ENCODE measurements at regions not wholly inside any gene's neighbourhood (a gene's known extent, or its start where the extent isn't known, plus 50 kb on each side); places are given as distances from the start of the nearest gene placed in this dataset.

- Histone ChIP-seq H3K4me1 (ENCODE audit: control insufficient read depth in 1 of 2, insufficient read depth in 2 of 2, low read length in 2 of 2) (no peaks in the 10 kb centered on the region; a peak in 1 of 4 replicates), H4K20me1 (ENCODE audit: insufficient read depth) (no peaks in the 10 kb centered on the region), H3K9ac (ENCODE audit: low read length) (no peak overlapping the region), H3K9me2 (ENCODE audit: insufficient read depth) (no peaks in the 10 kb centered on the region), H3K4me3 (replicated peaks in 1 of 2; ENCODE audit: low read depth in 1 of 2, low read length in 2 of 2) (no peak overlapping the region), H3K4me2 (ENCODE audit: low read length) (no peak overlapping the region), H3K9me3 (ENCODE audit: control insufficient read depth in 1 of 2, insufficient read depth in 1 of 2, low read depth in 1 of 2, low read length in 2 of 2) (peaks cover 0 to 4% of the 10 kb centered on the region in 2 experiments; a peak in 1 of 4 replicates), H3K36me3 (ENCODE audit: control insufficient read depth in 1 of 2, insufficient read depth in 2 of 2, low read length in 2 of 2) (no peaks in the 10 kb centered on the region), H2AFZ (ENCODE audit: low read depth, low read length, poor library complexity, severe bottlenecking) (no peak overlapping the region), H3K27ac (ENCODE audit: low read depth, low read length) (no peak overlapping the region), H3K79me2 (ENCODE audit: insufficient read depth, low read length) (no peaks in the 10 kb centered on the region), H3K27me3 (ENCODE audit: insufficient read depth, low read length) (no peaks in the 10 kb centered on the region)
- CTCF ChIA-PET: interaction anchor here (1.5 kb wide), 1 partner anchor 10 kb away, joined by 3 read pairs; no protein-coding TSS in a partner anchor
- ATAC-seq (no peak), DNase-seq (ENCODE audit: low read depth, low spot score) (no peak)
- BruUV-seq (replicated peaks): no TSS peak
- no peak for TF ChIP-seq FOSL1 (IDR thresholded peaks at IDR 0.05; ENCODE audit: low read depth)
- no peak for TF ChIP-seq CBX3 (IDR thresholded peaks at IDR 0.05; ENCODE audit: low read depth)
- TF ChIP-seq POLR2A (IDR thresholded peaks at IDR 0.05; ENCODE audit: borderline replicate concordance, extremely low read depth, insufficient read depth, insufficient read length): no peak
- no peak for TF ChIP-seq TCF7L2 (IDR thresholded peaks at IDR 0.05; ENCODE audit: borderline replicate concordance, extremely low read depth, insufficient read depth, insufficient read length)
- no peak for TF ChIP-seq CEBPB (IDR thresholded peaks at IDR 0.05; ENCODE audit: low read depth)
- TF ChIP-seq EGR1 (IDR thresholded peaks at IDR 0.05; ENCODE audit: low read depth): no peak
- TF ChIP-seq SIN3A (IDR thresholded peaks at IDR 0.05; ENCODE audit: low read depth): no peak
- no peak for TF ChIP-seq CTCF (IDR thresholded peaks at IDR 0.05 in 2 of 3, conservative IDR thresholded peaks at IDR 0.05 in 1 of 3; ENCODE audit: borderline replicate concordance in 1 of 3, insufficient read depth in 1 of 3, low read depth in 2 of 3, low read length in 2 of 3)
- no peak for TF ChIP-seq YY1 (IDR thresholded peaks at IDR 0.05; ENCODE audit: extremely low read depth, insufficient replicate concordance, low read depth, low read length)
- TF ChIP-seq ATF3 (IDR thresholded peaks at IDR 0.05): no peak
- no peak for TF ChIP-seq ZBTB33 (IDR thresholded peaks at IDR 0.05; ENCODE audit: extremely low read depth, insufficient replicate concordance, low read length)
- no peak for TF ChIP-seq POLR2AphosphoS5 (IDR thresholded peaks at IDR 0.05; ENCODE audit: low read depth, low read length)
- no peak for TF ChIP-seq REST (IDR thresholded peaks at IDR 0.05; ENCODE audit: low read depth)
- TF ChIP-seq SP1 (IDR thresholded peaks at IDR 0.05; ENCODE audit: low read depth): no peak
- TF ChIP-seq ZFX (IDR thresholded peaks at IDR 0.05): no peak
- POLR2A ChIA-PET: no interaction called here
- RAD21 ChIA-PET (ENCODE audit: low non-redundant PET in 1 of 2, low total read pairs in 2 of 2, uncharacterized antibody in 2 of 2, unreplicated experiment in 2 of 2): no interaction called here
- intact Hi-C loops (cut with micrococcal nuclease): loop anchor here (5.0 kb wide), 1 partner anchor 259 kb away; no protein-coding TSS in a partner anchor
Observed at GRCh38 chr3:120506076-120506827, 55.5 kb upstream of the FSTL1 start.

Measured in HCT116 (cell line).